ENCODE measurements at regions not wholly inside any gene's neighbourhood (a gene's known extent, or its start where the extent isn't known, plus 50 kb on each side); places are given as distances from the start of the nearest gene placed in this dataset.

GRCh38 chr5:56616454-56617160, 198.7 kb upstream of the MAP3K1 start:
- TF ChIP-seq TAF1 (IDR thresholded peaks at IDR 0.05; ENCODE audit: borderline replicate concordance, insufficient read depth, low read length): no peak
- TF ChIP-seq SIN3A (IDR thresholded peaks at IDR 0.05; ENCODE audit: borderline replicate concordance, insufficient read depth, low read length): no peak
- no peak for TF ChIP-seq POLR2AphosphoS5 (IDR thresholded peaks at IDR 0.05; ENCODE audit: low read depth, low read length)
- no peak for TF ChIP-seq REST (IDR thresholded peaks at IDR 0.05; ENCODE audit: insufficient read depth in 1 of 2, low read depth in 2 of 2, low read length in 2 of 2)
- TF ChIP-seq FOXP2 (optimal IDR thresholded peaks at IDR 0.05; ENCODE audit: borderline replicate concordance, extremely low read depth, extremely low read length, insufficient read depth): no peak

Data from PFSK-1 (cell line).